Peyer's patch (tissue), 4 donors: ENCODE measurements at regions not wholly inside any gene's neighbourhood (a gene's known extent, or its start where the extent isn't known, plus 50 kb on each side); places are given as distances from the start of the nearest gene placed in this dataset.

ENCODE experiments used
- DNase-seq, 3 donors: peaks; one replicate each; pipeline ENCODE4 v3.0.0-alpha.2; 2017 to 2019
- H3K27ac ChIP-seq, 4 donors: fragments of 200-600 bp; sonication (generic); one replicate each; pipeline ENCODE4 v1.5.1; 2016 to 2019
- H3K27me3 ChIP-seq, 2 donors: fragments of 200-600 bp; sonication (generic); one replicate each; pipeline ENCODE4 v1.5.1; 2019
- H3K36me3 ChIP-seq, 3 donors: fragments of 200-600 bp; sonication (generic); one replicate each; pipeline ENCODE4 v1.5.1; 2016 to 2019
- H3K4me1 ChIP-seq, 4 donors: fragments of 200-600 bp; sonication (generic); one replicate each; pipeline ENCODE4 v1.5.1; 2016 to 2019
- H3K4me3 ChIP-seq, 4 donors: fragments of 200-600 bp; sonication (generic); 1 replicate in 3 of 4; 2 replicates in 1 of 4; pipeline ENCODE4 v1.5.1; 2016 to 2019; ENCODE audit warnings: mild to moderate bottlenecking in 1 of 4
- H3K9me3 ChIP-seq, 4 donors: fragments of 200-600 bp; sonication (generic); one replicate each; pipeline ENCODE4 v1.5.1; 2016 to 2019; ENCODE audit warnings: mild to moderate bottlenecking in 1 of 4
- CTCF ChIP-seq, 6 experiments: fragments of 450-650 bp in 4 of 6; fragments of 200-600 bp in 2 of 6; sonication (generic) in 1 of 6; IDR thresholded peaks; one replicate each; pipeline ENCODE4 v1.5.1; 2017 to 2019; ENCODE audit warnings: antibody characterized with exemption in 6 of 6, mild to moderate bottlenecking in 3 of 6, moderate library complexity in 1 of 6
- POLR2A ChIP-seq, 2 donors: fragments of 450-650 bp; IDR thresholded peaks; one replicate each; pipeline ENCODE4 v1.5.1; 2017; ENCODE audit warnings: antibody characterized with exemption in 2 of 2, mild to moderate bottlenecking in 2 of 2, moderate library complexity in 2 of 2

DNA sequence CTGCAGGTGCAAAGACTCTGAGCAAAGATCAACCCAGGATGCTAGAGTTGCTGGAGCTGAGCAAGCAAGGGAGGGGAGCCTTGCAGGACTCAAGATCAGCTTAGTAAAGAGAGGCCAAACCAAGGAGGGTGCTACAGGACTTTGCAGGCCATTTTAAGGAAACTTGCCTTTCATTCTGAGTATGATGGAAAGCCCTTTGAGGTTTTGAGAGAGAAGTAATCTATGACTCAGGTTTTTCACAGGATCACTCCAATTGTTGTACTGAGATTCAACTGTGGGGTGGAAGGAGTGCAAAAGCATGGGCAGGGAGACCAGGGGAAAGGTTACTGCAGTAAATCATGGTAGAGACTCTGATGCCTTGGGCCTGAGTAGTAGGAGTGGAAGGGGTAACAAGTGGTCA is 260.4 kb upstream of the GPR149 start:
- no peak for TF ChIP-seq CTCF (IDR thresholded peaks at IDR 0.05)
- no peak for TF ChIP-seq POLR2A (IDR thresholded peaks at IDR 0.05)
- Histone ChIP-seq H3K4me3 (no peak overlapping the region), H3K9me3 (no peaks in the 10 kb centered on the region), H3K27ac (no peak overlapping the region), H3K36me3 (no peaks in the 10 kb centered on the region), H3K27me3 (no peaks in the 10 kb centered on the region), H3K4me1 (no peaks in the 10 kb centered on the region)
- no peak for DNase-seq

DNA sequence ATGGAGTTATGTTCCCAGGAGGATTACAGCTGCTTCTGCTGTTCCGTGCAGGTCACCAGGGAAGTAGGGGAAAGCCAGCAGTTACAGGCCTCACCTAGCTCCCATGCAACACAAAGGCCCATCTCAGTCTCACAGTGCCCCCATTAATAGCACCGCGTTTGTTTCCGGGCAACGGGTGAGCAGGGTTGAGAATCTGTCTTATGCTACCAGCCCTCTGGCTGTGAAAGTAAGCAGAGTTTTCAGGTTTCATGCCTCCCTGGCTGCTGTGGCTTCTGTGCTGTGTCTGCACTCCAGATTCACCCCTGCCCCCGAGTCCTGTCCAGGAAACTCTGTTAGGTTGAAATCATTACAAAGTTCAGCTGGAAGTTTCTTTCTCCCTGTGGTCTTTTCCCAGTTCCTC is 254.4 kb upstream of the GPR149 start:
- DNase-seq = no peak
- Histone ChIP-seq H3K4me1 (no peaks in the 10 kb centered on the region), H3K4me3 (no peak overlapping the region), H3K36me3 (no peaks in the 10 kb centered on the region), H3K27me3 (no peaks in the 10 kb centered on the region), H3K27ac (no peak overlapping the region), H3K9me3 (no peaks in the 10 kb centered on the region)
- TF ChIP-seq POLR2A (IDR thresholded peaks at IDR 0.05) (no peak), CTCF (IDR thresholded peaks at IDR 0.05) (no peak)

DNA sequence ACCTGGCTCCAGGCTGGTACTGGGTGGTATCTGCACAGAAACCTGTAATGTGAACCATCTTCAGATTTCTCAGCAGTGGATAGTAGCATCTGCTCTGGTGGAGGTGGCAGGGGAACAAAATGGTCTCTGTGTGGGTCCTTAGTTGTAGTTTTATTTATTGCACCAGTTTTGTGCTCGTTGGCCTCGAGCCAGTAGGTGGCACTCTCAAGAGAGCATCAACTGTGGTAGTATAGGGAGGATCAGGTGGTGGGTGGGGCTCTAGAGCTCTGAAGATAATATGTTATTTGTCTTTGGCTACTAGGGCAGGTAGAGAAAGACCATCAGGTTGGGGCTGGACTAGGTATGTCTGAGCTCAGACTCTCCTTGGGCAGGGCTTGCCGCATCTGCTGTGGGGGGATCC is 254.0 kb upstream of the GPR149 start:
- Histone ChIP-seq H3K4me1 (no peaks in the 10 kb centered on the region), H3K4me3 (no peak overlapping the region), H3K36me3 (no peaks in the 10 kb centered on the region), H3K27ac (no peak overlapping the region), H3K27me3 (no peaks in the 10 kb centered on the region), H3K9me3 (no peaks in the 10 kb centered on the region)
- DNase-seq = no peak
- no peak for TF ChIP-seq CTCF (IDR thresholded peaks at IDR 0.05)

DNA sequence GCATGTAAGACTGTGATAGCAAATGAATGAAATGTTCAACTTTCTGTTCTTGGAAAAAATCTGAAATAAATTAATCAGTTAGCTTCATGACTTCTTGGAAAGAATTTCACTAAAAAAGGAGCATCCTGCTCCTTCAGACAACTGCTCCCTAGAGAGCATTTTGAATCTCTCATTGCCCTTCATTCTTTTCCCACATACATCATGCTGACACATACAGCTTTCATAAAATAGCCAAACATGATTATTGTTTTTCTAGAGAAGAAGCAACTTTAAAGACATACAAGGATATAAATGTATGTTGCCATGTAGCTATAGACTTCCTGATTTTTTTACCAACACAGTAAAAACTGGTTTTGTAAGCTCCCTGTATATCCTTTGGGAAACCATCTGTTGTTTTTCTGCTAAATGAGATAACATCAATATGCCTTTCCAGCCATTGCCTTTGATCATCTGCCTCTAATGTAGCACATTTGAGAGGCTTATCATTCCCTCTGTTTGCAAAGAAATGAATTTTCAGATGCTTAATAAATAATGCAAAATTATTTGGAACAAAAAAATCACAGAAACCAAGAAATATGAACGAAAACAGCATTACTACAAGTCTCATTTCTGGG is 248.2 kb upstream of the GPR149 start:
- H3K4me1 ChIP-seq = no peaks in the 10 kb centered on the region
- DNase-seq = no peak
- H3K27ac ChIP-seq = no peak overlapping the region
- H3K4me3 ChIP-seq = no peak overlapping the region
- H3K9me3 ChIP-seq = no peaks in the 10 kb centered on the region
- TF ChIP-seq POLR2A (IDR thresholded peaks at IDR 0.05) = no peak
- TF ChIP-seq CTCF (IDR thresholded peaks at IDR 0.05) = no peak
- H3K27me3 ChIP-seq = no peaks in the 10 kb centered on the region
- no peaks in the 10 kb centered on the region for H3K36me3 ChIP-seq

GRCh38 chr3:154668835-154669234 is 238.8 kb upstream of the GPR149 start:
- H3K9me3 ChIP-seq = no peaks in the 10 kb centered on the region
- no peak overlapping the region for H3K4me3 ChIP-seq
- DNase-seq = no peak
- TF ChIP-seq CTCF (IDR thresholded peaks at IDR 0.05) (no peak), POLR2A (IDR thresholded peaks at IDR 0.05) (no peak)
- H3K27ac ChIP-seq = no peak overlapping the region
- no peaks in the 10 kb centered on the region for H3K36me3 ChIP-seq
- H3K4me1 ChIP-seq = no peaks in the 10 kb centered on the region
- no peaks in the 10 kb centered on the region for H3K27me3 ChIP-seq

DNA sequence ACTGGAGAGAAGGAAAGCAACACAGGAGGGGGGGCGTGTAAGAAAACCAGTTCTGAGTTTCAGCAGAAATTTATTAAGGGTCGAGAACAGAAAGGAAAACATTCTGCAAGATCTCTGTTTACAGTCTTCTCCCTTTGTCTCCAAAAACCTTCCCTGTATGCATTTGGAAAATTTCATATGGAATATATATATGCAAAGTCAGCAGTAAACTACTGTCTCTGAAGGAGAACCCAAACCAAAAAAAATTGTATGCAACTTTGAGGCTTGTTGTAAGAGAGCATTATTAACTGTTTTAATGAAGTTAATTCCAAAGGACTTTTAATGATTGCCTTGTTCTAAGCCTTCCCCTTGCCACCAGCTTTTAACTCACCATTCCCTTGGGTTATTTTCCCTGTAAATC is 238.2 kb upstream of the GPR149 start:
- Histone ChIP-seq H3K36me3 (no peaks in the 10 kb centered on the region), H3K9me3 (no peaks in the 10 kb centered on the region), H3K27ac (no peak overlapping the region), H3K27me3 (no peaks in the 10 kb centered on the region), H3K4me1 (no peaks in the 10 kb centered on the region), H3K4me3 (no peak overlapping the region)
- TF ChIP-seq CTCF (IDR thresholded peaks at IDR 0.05) = no peak
- DNase-seq = no peak
